BE2C (cell line): ENCODE measurements at regions not wholly inside any gene's neighbourhood (a gene's known extent, or its start where the extent isn't known, plus 50 kb on each side); places are given as distances from the start of the nearest gene placed in this dataset.

Experiments
- DNase-seq: peaks from one replicate; pipeline ENCODE4 v3.0.0-alpha.2; 2020
- H3K27me3 ChIP-seq: fragments of 250-450 bp; sonication (Bioruptor Pico); 2 replicates; pipeline ENCODE4 v1.5.1; 2020; ENCODE audit warnings: mild to moderate bottlenecking
- H3K36me3 ChIP-seq: fragments of 250-450 bp; sonication (Bioruptor Pico); 2 replicates; pipeline ENCODE4 v1.5.1; 2020; ENCODE audit warnings: mild to moderate bottlenecking
- H3K4me1 ChIP-seq: fragments of 250-450 bp; sonication (Bioruptor Pico); 2 replicates; pipeline ENCODE4 v1.5.1; 2020
- H3K4me3 ChIP-seq: 2 replicates; pipeline ENCODE4 v1.5.1; 2011; ENCODE audit warnings: low read depth, low read length
- H3K9me3 ChIP-seq: fragments of 250-450 bp; sonication (Bioruptor Pico); 2 replicates; pipeline ENCODE4 v1.5.1; 2020
- TF ChIP-seq, protein P1 (sequence below): IDR thresholded peaks from 2 replicates; pipeline ENCODE4 v1.5.1; 2012; ENCODE audit warnings: mild to moderate bottlenecking, low read depth, low read length

DNA sequence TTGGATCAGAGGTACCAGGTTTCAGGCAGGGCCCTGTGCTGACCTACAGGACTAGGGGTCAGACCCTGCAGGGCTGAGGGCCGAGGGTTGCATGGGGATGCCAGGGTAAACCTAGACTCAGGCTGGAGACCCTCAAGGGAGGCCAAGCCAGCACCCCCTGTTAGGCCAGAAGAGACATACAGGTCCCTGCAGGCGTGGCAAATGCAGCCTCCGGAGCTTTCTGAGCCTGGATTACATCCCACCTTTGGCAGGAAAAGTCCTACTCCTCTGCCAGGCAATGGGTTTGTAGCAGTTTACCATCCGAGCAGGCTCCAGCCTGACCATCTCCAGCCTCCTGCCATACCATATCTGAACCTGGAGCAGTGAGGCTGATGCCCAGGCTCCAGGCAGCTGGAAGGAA lies 425.3 kb downstream of the NPHP4 start:
- H3K36me3 ChIP-seq: no peaks in the 10 kb centered on the region
- TF ChIP-seq, protein P1, sequence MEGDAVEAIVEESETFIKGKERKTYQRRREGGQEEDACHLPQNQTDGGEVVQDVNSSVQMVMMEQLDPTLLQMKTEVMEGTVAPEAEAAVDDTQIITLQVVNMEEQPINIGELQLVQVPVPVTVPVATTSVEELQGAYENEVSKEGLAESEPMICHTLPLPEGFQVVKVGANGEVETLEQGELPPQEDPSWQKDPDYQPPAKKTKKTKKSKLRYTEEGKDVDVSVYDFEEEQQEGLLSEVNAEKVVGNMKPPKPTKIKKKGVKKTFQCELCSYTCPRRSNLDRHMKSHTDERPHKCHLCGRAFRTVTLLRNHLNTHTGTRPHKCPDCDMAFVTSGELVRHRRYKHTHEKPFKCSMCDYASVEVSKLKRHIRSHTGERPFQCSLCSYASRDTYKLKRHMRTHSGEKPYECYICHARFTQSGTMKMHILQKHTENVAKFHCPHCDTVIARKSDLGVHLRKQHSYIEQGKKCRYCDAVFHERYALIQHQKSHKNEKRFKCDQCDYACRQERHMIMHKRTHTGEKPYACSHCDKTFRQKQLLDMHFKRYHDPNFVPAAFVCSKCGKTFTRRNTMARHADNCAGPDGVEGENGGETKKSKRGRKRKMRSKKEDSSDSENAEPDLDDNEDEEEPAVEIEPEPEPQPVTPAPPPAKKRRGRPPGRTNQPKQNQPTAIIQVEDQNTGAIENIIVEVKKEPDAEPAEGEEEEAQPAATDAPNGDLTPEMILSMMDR: no peak
- no peaks in the 10 kb centered on the region for H3K27me3 ChIP-seq
- H3K4me3 ChIP-seq: no peak overlapping the region
- DNase-seq: no peak
- no peaks in the 10 kb centered on the region for H3K4me1 ChIP-seq
- H3K9me3 ChIP-seq: no peaks in the 10 kb centered on the region

GRCh38 chr1:5565281-5566125 lies 426.7 kb downstream of the NPHP4 start:
- no peak for DNase-seq
- Histone ChIP-seq H3K36me3 (no peaks in the 10 kb centered on the region), H3K27me3 (no peaks in the 10 kb centered on the region), H3K4me3 (no peak overlapping the region), H3K4me1 (no peaks in the 10 kb centered on the region), H3K9me3 (no peaks in the 10 kb centered on the region)
- TF ChIP-seq, protein P1: no peak

- Histone ChIP-seq H3K27me3 (no peaks in the 10 kb centered on the region), H3K36me3 (no peaks in the 10 kb centered on the region), H3K4me3 (no peak overlapping the region), H3K9me3 (no peaks in the 10 kb centered on the region), H3K4me1 (no peaks in the 10 kb centered on the region)
- DNase-seq: no peak
- TF ChIP-seq, protein P1: no peak
Observed at GRCh38 chr1:5564578-5565257, 427.5 kb downstream of the NPHP4 start.

GRCh38 chr1:5563861-5564577 lies 428.2 kb downstream of the NPHP4 start:
- TF ChIP-seq, protein P1: no peak
- Histone ChIP-seq H3K36me3 (no peaks in the 10 kb centered on the region), H3K27me3 (no peaks in the 10 kb centered on the region), H3K9me3 (no peaks in the 10 kb centered on the region), H3K4me3 (no peak overlapping the region), H3K4me1 (no peaks in the 10 kb centered on the region)
- no peak for DNase-seq

DNA sequence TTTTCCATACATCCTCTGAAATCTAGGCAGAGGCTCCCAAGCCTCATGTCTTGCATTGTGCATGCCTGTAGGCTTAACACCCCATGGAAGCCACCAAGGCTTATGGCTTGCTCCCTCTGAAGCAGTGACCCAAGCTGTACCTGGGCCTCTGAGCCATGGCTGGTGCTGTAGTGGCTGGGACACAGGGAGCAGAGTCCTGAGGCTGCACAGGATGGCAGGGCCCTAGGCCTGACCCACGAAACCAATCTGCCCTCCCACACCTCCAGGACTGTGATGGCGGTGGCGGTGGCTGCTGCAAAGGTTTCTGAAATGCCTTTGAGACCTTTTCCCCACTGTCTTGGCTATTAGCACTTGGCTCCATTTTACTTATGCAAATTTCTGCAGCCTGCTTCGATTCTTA lies 429.5 kb downstream of the NPHP4 start:
- Histone ChIP-seq H3K4me3 (no peak overlapping the region), H3K36me3 (no peaks in the 10 kb centered on the region), H3K9me3 (no peaks in the 10 kb centered on the region), H3K4me1 (no peaks in the 10 kb centered on the region), H3K27me3 (no peaks in the 10 kb centered on the region)
- TF ChIP-seq, protein P1: no peak
- DNase-seq: no peak
